Liver (tissue), 8 donors: ENCODE measurements at regions not wholly inside any gene's neighbourhood (a gene's known extent, or its start where the extent isn't known, plus 50 kb on each side); places are given as distances from the start of the nearest gene placed in this dataset.

ENCODE experiments used
- DNase-seq: peaks from one replicate; pipeline ENCODE4 v3.0.0-alpha.2; 2017; ENCODE audit warnings: low spot score
- H3K27ac ChIP-seq, 2 donors: one replicate each; pipeline ENCODE4 v1.7.0; 2013; ENCODE audit warnings: inconsistent platforms in 2 of 2, low read length in 2 of 2, control low read depth in 1 of 2, low read depth in 1 of 2, mild to moderate bottlenecking in 1 of 2
- H3K27me3 ChIP-seq, 4 donors: one replicate each; pipeline versions ENCODE4 v1.6.1 to v1.7.0; 2013; ENCODE audit warnings: low read length in 3 of 4, inconsistent platforms in 1 of 4, mild to moderate bottlenecking in 1 of 4, moderate library complexity in 1 of 4; ENCODE audit not compliant: control insufficient read depth in 4 of 4, insufficient read depth in 4 of 4
- H3K36me3 ChIP-seq, 4 donors: one replicate each; pipeline versions ENCODE4 v1.6.1 to v1.7.0; 2013; ENCODE audit warnings: low read length in 3 of 4, mild to moderate bottlenecking in 3 of 4, low read depth in 1 of 4, moderate library complexity in 1 of 4; ENCODE audit not compliant: control insufficient read depth in 4 of 4, insufficient read depth in 3 of 4
- H3K4me1 ChIP-seq, 4 donors: one replicate each; pipeline versions ENCODE4 v1.6.1 to v1.7.0; 2013; ENCODE audit warnings: low read length in 3 of 4, mild to moderate bottlenecking in 3 of 4, moderate library complexity in 1 of 4; ENCODE audit not compliant: control insufficient read depth in 4 of 4, insufficient read depth in 4 of 4
- H3K4me3 ChIP-seq, 3 donors: one replicate each; pipeline versions ENCODE4 v1.6.1 to v1.7.0; 2013; ENCODE audit warnings: low read length in 3 of 3, control low read depth in 1 of 3, low read depth in 1 of 3, mild to moderate bottlenecking in 1 of 3
- H3K9ac ChIP-seq, 2 donors: one replicate each; pipeline ENCODE4 v1.7.0; 2013; ENCODE audit warnings: low read length in 2 of 2, mild to moderate bottlenecking in 2 of 2, moderate library complexity in 2 of 2, control low read depth in 1 of 2, low read depth in 1 of 2
- H3K9me3 ChIP-seq, 4 donors: one replicate each; pipeline versions ENCODE4 v1.6.1 to v1.7.0; 2013; ENCODE audit warnings: low read length in 3 of 4; ENCODE audit not compliant: control insufficient read depth in 4 of 4
- CTCF ChIP-seq: fragments of 150-350 bp; IDR thresholded peaks from 2 replicates; pipeline ENCODE4 v1.5.1; 2017; ENCODE audit warnings: improper control_type of control experiment, low read depth, low read length; ENCODE audit not compliant: missing input control
- EGR1 ChIP-seq, 2 donors: IDR thresholded peaks; 2 replicates each; pipeline ENCODE4 v1.6.1; 2016 to 2018; ENCODE audit warnings: antibody characterized with exemption in 2 of 2, low read depth in 2 of 2
- FOXA1 ChIP-seq: IDR thresholded peaks from 2 replicates; pipeline ENCODE4 v1.6.1; 2016; ENCODE audit warnings: antibody characterized with exemption
- FOXA2 ChIP-seq: IDR thresholded peaks from 2 replicates; pipeline ENCODE4 v1.6.1; 2016; ENCODE audit warnings: antibody characterized with exemption
- GABPA ChIP-seq, 2 donors: IDR thresholded peaks in 1 of 2; conservative IDR thresholded peaks in 1 of 2; 2 replicates each; pipeline ENCODE4 v1.6.1; 2016; ENCODE audit warnings: antibody characterized with exemption in 2 of 2, mild to moderate bottlenecking in 1 of 2, moderate library complexity in 1 of 2
- HNF4A ChIP-seq, 2 donors: conservative IDR thresholded peaks; 2 replicates each; pipeline ENCODE4 v1.6.1; 2016; ENCODE audit warnings: antibody characterized with exemption in 2 of 2, mild to moderate bottlenecking in 2 of 2
- HNF4G ChIP-seq: IDR thresholded peaks from 2 replicates; pipeline ENCODE4 v1.6.1; 2016; ENCODE audit warnings: antibody characterized with exemption
- JUND ChIP-seq, 2 donors: IDR thresholded peaks; 2 replicates each; pipeline ENCODE4 v1.6.1; 2016; ENCODE audit warnings: antibody characterized with exemption in 2 of 2
- MAX ChIP-seq: IDR thresholded peaks from 2 replicates; pipeline ENCODE4 v1.6.1; 2016; ENCODE audit warnings: antibody characterized with exemption
- NR2F2 ChIP-seq: IDR thresholded peaks from 2 replicates; pipeline ENCODE4 v1.6.1; 2016; ENCODE audit warnings: antibody characterized with exemption
- RAD21 ChIP-seq, 2 donors: IDR thresholded peaks; 2 replicates each; pipeline ENCODE4 v1.6.1; 2016; ENCODE audit warnings: antibody characterized with exemption in 2 of 2, mild to moderate bottlenecking in 2 of 2
- REST ChIP-seq: IDR thresholded peaks from 2 replicates; pipeline ENCODE4 v1.6.1; 2016; ENCODE audit warnings: antibody characterized with exemption, mild to moderate bottlenecking
- RXRA ChIP-seq, 2 donors: IDR thresholded peaks; 2 replicates each; pipeline ENCODE4 v1.6.1; 2017 to 2018; ENCODE audit warnings: antibody characterized with exemption in 2 of 2, mild to moderate bottlenecking in 1 of 2
- SP1 ChIP-seq: IDR thresholded peaks from 2 replicates; pipeline ENCODE4 v1.6.1; 2018; ENCODE audit warnings: antibody characterized with exemption, mild to moderate bottlenecking
- TAF1 ChIP-seq: conservative IDR thresholded peaks from 2 replicates; pipeline ENCODE4 v1.6.1; 2016; ENCODE audit warnings: antibody characterized with exemption, mild to moderate bottlenecking
- WGBS: extraction: QIAGEN DNeasy Blood & Tissue Kit; methylation state at CpG from one replicate; pipeline ENCODE4 v1.1.7; 2013; 5-methylcytosine and 5-hydroxymethylcytosine counted together
- TF ChIP-seq, protein P1 (sequence below): IDR thresholded peaks from 2 replicates; pipeline ENCODE4 v1.6.1; 2016; ENCODE audit warnings: antibody characterized with exemption
- TF ChIP-seq, protein P2 (sequence below): IDR thresholded peaks from 2 replicates; pipeline ENCODE4 v1.6.1; 2016; ENCODE audit warnings: antibody characterized with exemption
- donor health status: healthy.
- donor health status: healthy.
- donor health status: healthy.
- donor health status: healthy.
- donor health status: healthy.

DNA sequence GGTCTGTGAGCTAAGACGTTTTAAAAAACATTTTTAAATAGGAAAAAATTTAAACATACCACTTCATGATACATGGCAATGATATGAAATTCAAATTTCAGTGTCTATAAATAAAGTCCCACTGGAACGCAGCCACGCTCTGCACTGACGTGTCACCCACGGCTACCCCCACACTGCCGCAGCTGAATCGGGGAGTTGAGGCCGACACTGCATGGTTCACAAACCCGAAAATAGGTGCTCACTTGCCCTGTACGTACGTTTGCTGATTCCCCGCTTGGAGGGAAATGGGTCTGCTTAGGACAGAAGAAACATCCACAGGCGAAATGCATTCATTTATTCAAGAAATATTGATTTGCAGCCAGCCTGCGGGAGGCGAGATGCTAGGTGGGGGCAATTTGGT lies 1342.3 kb downstream of the TBC1D22A start:
- Histone ChIP-seq H3K36me3 (no peaks in the 10 kb centered on the region), H3K9me3 (peaks cover 2 to 6% (median 3%) of the 10 kb centered on the region in 4 donors), H3K27me3 (peaks cover 0 to 3% (median 1%) of the 10 kb centered on the region in 4 donors), H3K4me1 (no peaks in the 10 kb centered on the region), H3K4me3 (no peak overlapping the region), H3K27ac (no peak overlapping the region), H3K9ac (no peak overlapping the region)
- no peak for TF ChIP-seq TAF1
- TF ChIP-seq HNF4A (conservative IDR thresholded peaks at IDR 0.05): no peak
- no peak for TF ChIP-seq RXRA (IDR thresholded peaks at IDR 0.05)
- no peak for TF ChIP-seq FOXA1
- no peak for TF ChIP-seq GABPA (IDR thresholded peaks at IDR 0.05 in 1 of 2, conservative IDR thresholded peaks at IDR 0.05 in 1 of 2)
- TF ChIP-seq MAX: no peak
- no peak for TF ChIP-seq FOXA2
- no peak for TF ChIP-seq CTCF
- TF ChIP-seq, protein P1, sequence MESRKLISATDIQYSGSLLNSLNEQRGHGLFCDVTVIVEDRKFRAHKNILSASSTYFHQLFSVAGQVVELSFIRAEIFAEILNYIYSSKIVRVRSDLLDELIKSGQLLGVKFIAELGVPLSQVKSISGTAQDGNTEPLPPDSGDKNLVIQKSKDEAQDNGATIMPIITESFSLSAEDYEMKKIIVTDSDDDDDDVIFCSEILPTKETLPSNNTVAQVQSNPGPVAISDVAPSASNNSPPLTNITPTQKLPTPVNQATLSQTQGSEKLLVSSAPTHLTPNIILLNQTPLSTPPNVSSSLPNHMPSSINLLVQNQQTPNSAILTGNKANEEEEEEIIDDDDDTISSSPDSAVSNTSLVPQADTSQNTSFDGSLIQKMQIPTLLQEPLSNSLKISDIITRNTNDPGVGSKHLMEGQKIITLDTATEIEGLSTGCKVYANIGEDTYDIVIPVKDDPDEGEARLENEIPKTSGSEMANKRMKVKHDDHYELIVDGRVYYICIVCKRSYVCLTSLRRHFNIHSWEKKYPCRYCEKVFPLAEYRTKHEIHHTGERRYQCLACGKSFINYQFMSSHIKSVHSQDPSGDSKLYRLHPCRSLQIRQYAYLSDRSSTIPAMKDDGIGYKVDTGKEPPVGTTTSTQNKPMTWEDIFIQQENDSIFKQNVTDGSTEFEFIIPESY: no peak
- no peak for TF ChIP-seq HNF4G
- TF ChIP-seq SP1: no peak
- TF ChIP-seq JUND (IDR thresholded peaks at IDR 0.05): no peak
- TF ChIP-seq, protein P2, sequence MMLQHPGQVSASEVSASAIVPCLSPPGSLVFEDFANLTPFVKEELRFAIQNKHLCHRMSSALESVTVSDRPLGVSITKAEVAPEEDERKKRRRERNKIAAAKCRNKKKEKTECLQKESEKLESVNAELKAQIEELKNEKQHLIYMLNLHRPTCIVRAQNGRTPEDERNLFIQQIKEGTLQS: no peak
- TF ChIP-seq EGR1 (IDR thresholded peaks at IDR 0.05; ENCODE audit: low read depth in 2 of 2): no peak
- no peak for TF ChIP-seq REST
- no peak for TF ChIP-seq RAD21 (IDR thresholded peaks at IDR 0.05)
- TF ChIP-seq NR2F2: no peak
- peak; percentile 16 for DNase-seq
- 77% methylated on average over 15 of the region's 15 CpGs for WGBS
